Liver (tissue), 8 donors: ENCODE measurements at regions not wholly inside any gene's neighbourhood (a gene's known extent, or its start where the extent isn't known, plus 50 kb on each side); places are given as distances from the start of the nearest gene placed in this dataset.

Source experiments
- DNase-seq: peaks from one replicate; pipeline ENCODE4 v3.0.0-alpha.2; 2017; ENCODE audit warnings: low spot score
- H3K27ac ChIP-seq, 2 donors: one replicate each; pipeline ENCODE4 v1.7.0; 2013; ENCODE audit warnings: inconsistent platforms in 2 of 2, low read length in 2 of 2, control low read depth in 1 of 2, low read depth in 1 of 2, mild to moderate bottlenecking in 1 of 2
- H3K27me3 ChIP-seq, 4 donors: one replicate each; pipeline versions ENCODE4 v1.6.1 to v1.7.0; 2013; ENCODE audit warnings: low read length in 3 of 4, inconsistent platforms in 1 of 4, mild to moderate bottlenecking in 1 of 4, moderate library complexity in 1 of 4; ENCODE audit not compliant: control insufficient read depth in 4 of 4, insufficient read depth in 4 of 4
- H3K36me3 ChIP-seq, 4 donors: one replicate each; pipeline versions ENCODE4 v1.6.1 to v1.7.0; 2013; ENCODE audit warnings: low read length in 3 of 4, mild to moderate bottlenecking in 3 of 4, low read depth in 1 of 4, moderate library complexity in 1 of 4; ENCODE audit not compliant: control insufficient read depth in 4 of 4, insufficient read depth in 3 of 4
- H3K4me1 ChIP-seq, 4 donors: one replicate each; pipeline versions ENCODE4 v1.6.1 to v1.7.0; 2013; ENCODE audit warnings: low read length in 3 of 4, mild to moderate bottlenecking in 3 of 4, moderate library complexity in 1 of 4; ENCODE audit not compliant: control insufficient read depth in 4 of 4, insufficient read depth in 4 of 4
- H3K4me3 ChIP-seq, 3 donors: one replicate each; pipeline versions ENCODE4 v1.6.1 to v1.7.0; 2013; ENCODE audit warnings: low read length in 3 of 3, control low read depth in 1 of 3, low read depth in 1 of 3, mild to moderate bottlenecking in 1 of 3
- H3K9ac ChIP-seq, 2 donors: one replicate each; pipeline ENCODE4 v1.7.0; 2013; ENCODE audit warnings: low read length in 2 of 2, mild to moderate bottlenecking in 2 of 2, moderate library complexity in 2 of 2, control low read depth in 1 of 2, low read depth in 1 of 2
- H3K9me3 ChIP-seq, 4 donors: one replicate each; pipeline versions ENCODE4 v1.6.1 to v1.7.0; 2013; ENCODE audit warnings: low read length in 3 of 4; ENCODE audit not compliant: control insufficient read depth in 4 of 4
- EGR1 ChIP-seq, 2 donors: IDR thresholded peaks; 2 replicates each; pipeline ENCODE4 v1.6.1; 2016 to 2018; ENCODE audit warnings: antibody characterized with exemption in 2 of 2, low read depth in 2 of 2
- FOXA1 ChIP-seq: IDR thresholded peaks from 2 replicates; pipeline ENCODE4 v1.6.1; 2016; ENCODE audit warnings: antibody characterized with exemption
- FOXA2 ChIP-seq: IDR thresholded peaks from 2 replicates; pipeline ENCODE4 v1.6.1; 2016; ENCODE audit warnings: antibody characterized with exemption
- GABPA ChIP-seq, 2 donors: IDR thresholded peaks in 1 of 2; conservative IDR thresholded peaks in 1 of 2; 2 replicates each; pipeline ENCODE4 v1.6.1; 2016; ENCODE audit warnings: antibody characterized with exemption in 2 of 2, mild to moderate bottlenecking in 1 of 2, moderate library complexity in 1 of 2
- HNF4A ChIP-seq, 2 donors: conservative IDR thresholded peaks; 2 replicates each; pipeline ENCODE4 v1.6.1; 2016; ENCODE audit warnings: antibody characterized with exemption in 2 of 2, mild to moderate bottlenecking in 2 of 2
- HNF4G ChIP-seq: IDR thresholded peaks from 2 replicates; pipeline ENCODE4 v1.6.1; 2016; ENCODE audit warnings: antibody characterized with exemption
- JUND ChIP-seq, 2 donors: IDR thresholded peaks; 2 replicates each; pipeline ENCODE4 v1.6.1; 2016; ENCODE audit warnings: antibody characterized with exemption in 2 of 2
- NR2F2 ChIP-seq: IDR thresholded peaks from 2 replicates; pipeline ENCODE4 v1.6.1; 2016; ENCODE audit warnings: antibody characterized with exemption
- RAD21 ChIP-seq, 2 donors: IDR thresholded peaks; 2 replicates each; pipeline ENCODE4 v1.6.1; 2016; ENCODE audit warnings: antibody characterized with exemption in 2 of 2, mild to moderate bottlenecking in 2 of 2
- REST ChIP-seq: IDR thresholded peaks from 2 replicates; pipeline ENCODE4 v1.6.1; 2016; ENCODE audit warnings: antibody characterized with exemption, mild to moderate bottlenecking
- RXRA ChIP-seq, 2 donors: IDR thresholded peaks; 2 replicates each; pipeline ENCODE4 v1.6.1; 2017 to 2018; ENCODE audit warnings: antibody characterized with exemption in 2 of 2, mild to moderate bottlenecking in 1 of 2
- TAF1 ChIP-seq: conservative IDR thresholded peaks from 2 replicates; pipeline ENCODE4 v1.6.1; 2016; ENCODE audit warnings: antibody characterized with exemption, mild to moderate bottlenecking
- YY1 ChIP-seq: IDR thresholded peaks from 2 replicates; pipeline ENCODE4 v1.6.1; 2016; ENCODE audit warnings: antibody characterized with exemption, mild to moderate bottlenecking
- ZBTB33 ChIP-seq: IDR thresholded peaks from 2 replicates; pipeline ENCODE4 v1.6.1; 2016; ENCODE audit warnings: antibody characterized with exemption
- WGBS: extraction: QIAGEN DNeasy Blood & Tissue Kit; methylation state at CpG from one replicate; pipeline ENCODE4 v1.1.7; 2013; 5-methylcytosine and 5-hydroxymethylcytosine counted together
- TF ChIP-seq, protein P1 (sequence below): fragments of 150-350 bp; IDR thresholded peaks from 2 replicates; pipeline ENCODE4 v1.5.1; 2017; ENCODE audit warnings: improper control_type of control experiment, low read depth, low read length; ENCODE audit not compliant: missing input control
- TF ChIP-seq, protein P2 (sequence below): IDR thresholded peaks from 2 replicates; pipeline ENCODE4 v1.6.1; 2016; ENCODE audit warnings: antibody characterized with exemption
- TF ChIP-seq, protein P3 (sequence below): IDR thresholded peaks from 2 replicates; pipeline ENCODE4 v1.6.1; 2016; ENCODE audit warnings: antibody characterized with exemption
- donor health status: healthy.
- donor health status: healthy.
- donor health status: healthy.
- donor health status: healthy.
- donor health status: healthy.

- 66% methylated on average over 4 of the region's 4 CpGs for WGBS
- Histone ChIP-seq H3K4me3 (no peak overlapping the region), H3K9me3 (peaks cover 0 to 3% (median 0%) of the 10 kb centered on the region in 4 donors), H3K9ac (no peak overlapping the region), H3K36me3 (no peaks in the 10 kb centered on the region), H3K4me1 (peaks cover 0 to 10% (median 8%) of the 10 kb centered on the region in 4 donors), H3K27ac (no peak overlapping the region), H3K27me3 (no peaks in the 10 kb centered on the region)
- no peak for TF ChIP-seq NR2F2
- TF ChIP-seq, protein P1, sequence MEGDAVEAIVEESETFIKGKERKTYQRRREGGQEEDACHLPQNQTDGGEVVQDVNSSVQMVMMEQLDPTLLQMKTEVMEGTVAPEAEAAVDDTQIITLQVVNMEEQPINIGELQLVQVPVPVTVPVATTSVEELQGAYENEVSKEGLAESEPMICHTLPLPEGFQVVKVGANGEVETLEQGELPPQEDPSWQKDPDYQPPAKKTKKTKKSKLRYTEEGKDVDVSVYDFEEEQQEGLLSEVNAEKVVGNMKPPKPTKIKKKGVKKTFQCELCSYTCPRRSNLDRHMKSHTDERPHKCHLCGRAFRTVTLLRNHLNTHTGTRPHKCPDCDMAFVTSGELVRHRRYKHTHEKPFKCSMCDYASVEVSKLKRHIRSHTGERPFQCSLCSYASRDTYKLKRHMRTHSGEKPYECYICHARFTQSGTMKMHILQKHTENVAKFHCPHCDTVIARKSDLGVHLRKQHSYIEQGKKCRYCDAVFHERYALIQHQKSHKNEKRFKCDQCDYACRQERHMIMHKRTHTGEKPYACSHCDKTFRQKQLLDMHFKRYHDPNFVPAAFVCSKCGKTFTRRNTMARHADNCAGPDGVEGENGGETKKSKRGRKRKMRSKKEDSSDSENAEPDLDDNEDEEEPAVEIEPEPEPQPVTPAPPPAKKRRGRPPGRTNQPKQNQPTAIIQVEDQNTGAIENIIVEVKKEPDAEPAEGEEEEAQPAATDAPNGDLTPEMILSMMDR: no peak
- TF ChIP-seq FOXA2: no peak
- no peak for TF ChIP-seq RAD21 (IDR thresholded peaks at IDR 0.05)
- TF ChIP-seq YY1: no peak
- no peak for TF ChIP-seq EGR1 (IDR thresholded peaks at IDR 0.05; ENCODE audit: low read depth in 2 of 2)
- TF ChIP-seq GABPA (IDR thresholded peaks at IDR 0.05 in 1 of 2, conservative IDR thresholded peaks at IDR 0.05 in 1 of 2): no peak
- DNase-seq: no peak
Observed at GRCh38 chr6:156515242-156515641, 261.9 kb upstream of the ARID1B start.

GRCh38 chr6:156513504-156513903 is 263.7 kb upstream of the ARID1B start:
- Histone ChIP-seq H3K36me3 (no peaks in the 10 kb centered on the region), H3K9ac (no peak overlapping the region), H3K9me3 (no peaks in the 10 kb centered on the region), H3K4me3 (no peak overlapping the region), H3K27me3 (no peaks in the 10 kb centered on the region), H3K4me1 (peaks cover 0 to 12% (median 9%) of the 10 kb centered on the region in 4 donors), H3K27ac (no peak overlapping the region)
- no peak for TF ChIP-seq GABPA (IDR thresholded peaks at IDR 0.05 in 1 of 2, conservative IDR thresholded peaks at IDR 0.05 in 1 of 2)
- no peak for TF ChIP-seq JUND (IDR thresholded peaks at IDR 0.05)
- no peak for TF ChIP-seq RAD21 (IDR thresholded peaks at IDR 0.05)
- TF ChIP-seq TAF1: no peak
- no peak for TF ChIP-seq NR2F2
- TF ChIP-seq, protein P1: no peak
- no peak for TF ChIP-seq HNF4A (conservative IDR thresholded peaks at IDR 0.05)
- TF ChIP-seq HNF4G: no peak
- no peak for TF ChIP-seq EGR1 (IDR thresholded peaks at IDR 0.05; ENCODE audit: low read depth in 2 of 2)
- 89% methylated on average over 2 of the region's 2 CpGs for WGBS
- DNase-seq: no peak

GRCh38 chr6:156511570-156511969 is 265.6 kb upstream of the ARID1B start:
- Histone ChIP-seq H3K4me3 (no peak overlapping the region), H3K36me3 (no peaks in the 10 kb centered on the region), H3K9ac (no peak overlapping the region), H3K27ac (no peak overlapping the region), H3K9me3 (no peaks in the 10 kb centered on the region), H3K27me3 (no peaks in the 10 kb centered on the region), H3K4me1 (peaks cover 0 to 12% (median 9%) of the 10 kb centered on the region in 4 donors)
- DNase-seq: no peak
- TF ChIP-seq RXRA (IDR thresholded peaks at IDR 0.05) (no peak), HNF4A (conservative IDR thresholded peaks at IDR 0.05) (no peak), NR2F2 (no peak), YY1 (no peak), FOXA1 (no peak), FOXA2 (no peak), ZBTB33 (no peak), HNF4G (no peak), RAD21 (IDR thresholded peaks at IDR 0.05) (no peak), REST (no peak), EGR1 (IDR thresholded peaks at IDR 0.05; ENCODE audit: low read depth in 2 of 2) (no peak)
- TF ChIP-seq, protein P2, sequence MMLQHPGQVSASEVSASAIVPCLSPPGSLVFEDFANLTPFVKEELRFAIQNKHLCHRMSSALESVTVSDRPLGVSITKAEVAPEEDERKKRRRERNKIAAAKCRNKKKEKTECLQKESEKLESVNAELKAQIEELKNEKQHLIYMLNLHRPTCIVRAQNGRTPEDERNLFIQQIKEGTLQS: no peak
- TF ChIP-seq, protein P3, sequence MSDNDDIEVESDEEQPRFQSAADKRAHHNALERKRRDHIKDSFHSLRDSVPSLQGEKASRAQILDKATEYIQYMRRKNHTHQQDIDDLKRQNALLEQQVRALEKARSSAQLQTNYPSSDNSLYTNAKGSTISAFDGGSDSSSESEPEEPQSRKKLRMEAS: no peak
